HT1080 (cell line): ENCODE measurements at regions not wholly inside any gene's neighbourhood (a gene's known extent, or its start where the extent isn't known, plus 50 kb on each side); places are given as distances from the start of the nearest gene placed in this dataset.
"Not testable (repeated sequence)": the region's sequence is repeated elsewhere in the genome, so short reads cannot be mapped to it uniquely, and the experiment has no call there.

Experiments
- DNase-seq: peaks from one replicate; pipeline ENCODE4 v3.0.0-alpha.2; 2015; ENCODE audit warnings: low read depth

- DNase-seq, result not testable (repeated sequence)
Observed at GRCh38 chr13:109702030-109702597, 84.3 kb downstream of the IRS2 start.

GRCh38 chr13:109700176-109700575 is 86.2 kb downstream of the IRS2 start:
- DNase-seq, result peak; percentile 84

GRCh38 chr13:109699628-109700071 is 86.7 kb downstream of the IRS2 start:
- DNase-seq, result no peak

GRCh38 chr13:109698779-109699178 is 87.6 kb downstream of the IRS2 start:
- peak; percentile 75 for DNase-seq

GRCh38 chr13:109697936-109698335 is 88.4 kb downstream of the IRS2 start:
- DNase-seq, result no peak

GRCh38 chr13:109695402-109696190 is 90.8 kb downstream of the IRS2 start:
- no peak for DNase-seq

GRCh38 chr13:109694972-109695371 is 91.4 kb downstream of the IRS2 start:
- no peak for DNase-seq

GRCh38 chr13:109693213-109693612 is 93.2 kb downstream of the IRS2 start:
- no peak for DNase-seq

- DNase-seq, result no peak
Observed at GRCh38 chr13:109691689-109692088, 94.7 kb downstream of the IRS2 start.

GRCh38 chr13:109687559-109688448 is 98.6 kb downstream of the IRS2 start:
- DNase-seq, result no peak

- no peak for DNase-seq
Observed at GRCh38 chr13:109685203-109685602, 101.2 kb downstream of the IRS2 start.

GRCh38 chr13:109684824-109685202 is 101.6 kb downstream of the IRS2 start:
- DNase-seq, result peak; percentile 17

- DNase-seq, result no peak
Observed at GRCh38 chr13:109684084-109684823, 102.1 kb downstream of the IRS2 start.

- no peak for DNase-seq
Observed at GRCh38 chr13:109682534-109683244, 103.7 kb downstream of the IRS2 start.

- no peak for DNase-seq
Observed at GRCh38 chr13:109680930-109681329, 105.5 kb downstream of the IRS2 start.

GRCh38 chr13:109680288-109680687 is 106.1 kb downstream of the IRS2 start:
- no peak for DNase-seq

- DNase-seq, result no peak
Observed at GRCh38 chr13:109678459-109678858, 107.9 kb downstream of the IRS2 start.

- no peak for DNase-seq
Observed at GRCh38 chr13:109677206-109677605, 109.2 kb downstream of the IRS2 start.

GRCh38 chr13:109673477-109673876 is 112.9 kb downstream of the IRS2 start:
- no peak for DNase-seq

- DNase-seq, result no peak
Observed at GRCh38 chr13:109672545-109672944, 113.8 kb downstream of the IRS2 start.

- no peak for DNase-seq
Observed at GRCh38 chr13:109671919-109672318, 114.5 kb downstream of the IRS2 start.
